ENCODE measurements at regions not wholly inside any gene's neighbourhood (a gene's known extent, or its start where the extent isn't known, plus 50 kb on each side); places are given as distances from the start of the nearest gene placed in this dataset.

GRCh38 chrX:81367291-81367690 lies 165.4 kb downstream of the SH3BGRL start (continued):
- TF ChIP-seq CHD7 (IDR thresholded peaks at IDR 0.05; ENCODE audit: insufficient replicate concordance, low read length) (no peak), SIX5 (IDR thresholded peaks at IDR 0.05; ENCODE audit: low read depth, low read length) (no peak), RBBP5 (IDR thresholded peaks at IDR 0.05; ENCODE audit: borderline replicate concordance, low read depth, low read length) (no peak), NANOG (IDR thresholded peaks at IDR 0.05; ENCODE audit: insufficient read depth, low read depth, low read length, poor library complexity, severe bottlenecking) (no peak), PHF8 (conservative IDR thresholded peaks at IDR 0.05; ENCODE audit: low read depth, low read length) (no peak), SIRT6 (IDR thresholded peaks at IDR 0.05; ENCODE audit: low read length) (no peak), BACH1 (IDR thresholded peaks at IDR 0.05; ENCODE audit: low read length) (no peak), CHD1 (IDR thresholded peaks at IDR 0.05; ENCODE audit: low read depth, low read length) (no peak), GTF2F1 (IDR thresholded peaks at IDR 0.05; ENCODE audit: borderline replicate concordance, low read depth, low read length) (no peak), ATF2 (IDR thresholded peaks at IDR 0.05; ENCODE audit: low read length) (no peak), MAX (IDR thresholded peaks at IDR 0.05) (no peak)
